Activated CD4-positive, alpha-beta T cell treated with anti-CD3 and anti-CD28 coated beads for 36 hours (primary cell): ENCODE measurements at regions not wholly inside any gene's neighbourhood (a gene's known extent, or its start where the extent isn't known, plus 50 kb on each side); places are given as distances from the start of the nearest gene placed in this dataset.

Source experiments
- ATAC-seq: fragments of 200-7000 bp; cut with Tn5 transposase; one replicate; pipeline ENCODE4 v1.10.0; 2021; ENCODE audit warnings: mild to moderate bottlenecking, moderate library complexity
- CTCF ChIA-PET: fragments of 350-600 bp; sonication (Branson Sonifier 250); formaldehyde crosslinking; loops from one replicate; lab custom pipeline; 2021; ENCODE audit warnings: antibody characterized with exemption; lab: Charles Lee
- POLR2A ChIA-PET: fragments of 350-600 bp; sonication (Branson Sonifier 250); formaldehyde crosslinking; loops from one replicate; lab custom pipeline; 2021; ENCODE audit warnings: antibody characterized with exemption, inconsistent platforms; lab: Charles Lee
- DNase-seq: peaks from one replicate; pipeline ENCODE4 v3.0.0-alpha.2; 2020
- H3K27ac Mint-ChIP-seq: one replicate; pipeline ENCODE4 v1.8.0; 2021; ENCODE audit warnings: mixed read lengths
- H3K27me3 Mint-ChIP-seq: one replicate; pipeline ENCODE4 v1.8.0; 2021; ENCODE audit warnings: mixed read lengths
- H3K36me3 Mint-ChIP-seq: one replicate; pipeline ENCODE4 v1.8.0; 2021; ENCODE audit warnings: low read depth, mixed read lengths
- H3K4me1 Mint-ChIP-seq: one replicate; pipeline ENCODE4 v1.8.0; 2021; ENCODE audit warnings: mixed read lengths
- H3K4me3 Mint-ChIP-seq: one replicate; pipeline ENCODE4 v1.8.0; 2021; ENCODE audit warnings: mild to moderate bottlenecking, moderate library complexity, mixed read lengths
- H3K9me3 Mint-ChIP-seq: one replicate; pipeline ENCODE4 v1.8.0; 2021; ENCODE audit warnings: low read depth, mixed read lengths
- intact Hi-C, 2 experiments: fragments of 100-400 bp; cut with DNase I in 1 of 2; cut with micrococcal nuclease in 1 of 2; formaldehyde crosslinking; loops; one replicate each; pipeline versions ENCODE4 v1.14.2 to v1.15.1; 2022 to 2024; cut with DNase I, micrococcal nuclease

- H3K27me3 Mint-ChIP-seq, result no peaks in the 10 kb centered on the region
- H3K36me3 Mint-ChIP-seq, result no peaks in the 10 kb centered on the region
- CTCF ChIA-PET, result no interaction called here
Observed at GRCh38 chr5:125226825-125227224, 480.4 kb upstream of the ZNF608 start.

DNA sequence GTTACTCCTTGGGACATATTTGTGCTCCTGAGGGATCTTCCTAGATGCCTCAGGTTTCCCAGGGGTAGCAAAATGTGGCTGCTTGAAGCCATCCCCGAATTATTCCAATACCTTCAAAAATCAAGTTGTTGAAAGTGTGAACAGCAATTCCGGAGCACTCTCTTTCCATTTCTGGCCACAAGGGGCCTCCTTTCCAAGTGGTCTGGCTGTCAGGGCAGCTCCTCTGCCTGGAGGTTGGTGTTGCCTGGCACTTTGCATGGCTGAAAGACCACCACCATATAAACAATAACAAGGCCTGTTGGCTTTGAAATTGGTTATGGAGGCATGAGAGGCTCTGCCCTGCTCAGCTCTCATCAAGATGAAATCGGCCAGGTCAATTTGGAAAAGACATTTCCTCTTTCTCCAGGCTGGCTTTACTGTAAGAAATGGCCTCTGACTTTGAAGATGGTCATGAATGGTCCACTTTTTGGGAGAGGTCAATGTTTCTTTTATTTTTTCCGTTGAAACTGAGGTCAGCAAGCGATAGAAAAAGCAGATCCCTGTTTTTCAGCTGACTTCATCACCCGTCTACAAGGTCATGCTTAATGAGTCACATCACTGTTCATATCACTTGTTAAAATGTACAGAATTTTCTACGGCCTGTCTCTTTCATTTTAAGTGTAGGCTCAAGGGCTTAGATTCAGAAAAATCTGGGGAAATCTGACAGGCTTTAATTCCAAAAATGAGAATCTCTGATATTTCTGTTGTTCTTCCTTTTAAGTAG lies 481.1 kb upstream of the ZNF608 start:
- intact Hi-C loops, result no loop called here
- no peaks in the 10 kb centered on the region for H3K36me3 Mint-ChIP-seq
- no peaks in the 10 kb centered on the region for H3K27me3 Mint-ChIP-seq
- no peak for ATAC-seq
- ChIA-PET POLR2A (no interaction called here), CTCF (no interaction called here)
- H3K9me3 Mint-ChIP-seq, result peaks cover 3% of the 10 kb centered on the region
- no peak for DNase-seq
- H3K27ac Mint-ChIP-seq, result no peak overlapping the region
- no peak overlapping the region for H3K4me3 Mint-ChIP-seq
- H3K4me1 Mint-ChIP-seq, result no peaks in the 10 kb centered on the region

More at GRCh38 chr5:125226825-125227224, 480.4 kb upstream of the ZNF608 start:
- POLR2A ChIA-PET, result no interaction called here
- Mint-ChIP-seq H3K9me3 (peaks cover 3% of the 10 kb centered on the region), H3K4me1 (no peaks in the 10 kb centered on the region), H3K27ac (no peak overlapping the region), H3K4me3 (no peak overlapping the region)
- DNase-seq, result no peak
- ATAC-seq, result no peak
- intact Hi-C loops, result no loop called here

GRCh38 chr5:125228363-125229070 lies 482.1 kb upstream of the ZNF608 start:
- POLR2A ChIA-PET, result no interaction called here
- Mint-ChIP-seq H3K27ac (no peak overlapping the region), H3K4me1 (no peaks in the 10 kb centered on the region), H3K9me3 (peaks cover 3% of the 10 kb centered on the region), H3K4me3 (no peak overlapping the region), H3K27me3 (no peaks in the 10 kb centered on the region), H3K36me3 (no peaks in the 10 kb centered on the region)
- CTCF ChIA-PET, result no interaction called here
- DNase-seq, result no peak
- intact Hi-C loops, result no loop called here
- ATAC-seq, result no peak

DNA sequence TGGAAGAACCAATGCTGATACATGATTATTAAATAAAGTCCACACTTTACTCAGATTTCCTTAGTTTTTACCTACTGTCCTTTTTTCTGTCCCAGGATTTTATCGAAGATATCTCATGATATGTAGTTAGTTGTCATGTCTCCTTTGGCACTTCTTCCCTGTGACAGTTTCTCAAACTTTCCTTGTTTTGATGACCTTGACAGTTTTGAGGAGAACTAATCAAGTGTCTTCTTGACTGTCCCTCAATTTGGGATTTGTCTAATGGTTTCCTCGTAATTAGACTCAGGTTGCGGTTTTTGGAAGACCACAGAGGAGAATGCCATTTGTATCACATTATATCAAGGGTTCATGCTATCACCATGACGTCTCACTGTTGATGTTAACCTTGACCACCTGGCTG lies 483.1 kb upstream of the ZNF608 start:
- Mint-ChIP-seq H3K27me3 (no peaks in the 10 kb centered on the region), H3K9me3 (peaks cover 3% of the 10 kb centered on the region)
- ATAC-seq, result no peak

GRCh38 chr5:125232779-125233230 lies 486.4 kb upstream of the ZNF608 start:
- no peak overlapping the region for H3K27ac Mint-ChIP-seq
- no peak for DNase-seq
- ChIA-PET CTCF (no interaction called here), POLR2A (no interaction called here)
- no peaks in the 10 kb centered on the region for H3K36me3 Mint-ChIP-seq
- no peak overlapping the region for H3K4me3 Mint-ChIP-seq
- H3K9me3 Mint-ChIP-seq, result peaks cover 5% of the 10 kb centered on the region
- ATAC-seq, result no peak
- intact Hi-C loops, result no loop called here
- H3K27me3 Mint-ChIP-seq, result no peaks in the 10 kb centered on the region
- H3K4me1 Mint-ChIP-seq, result no peaks in the 10 kb centered on the region

More for the DNA sequence above, 483.1 kb upstream of the ZNF608 start:
- intact Hi-C loops, result no loop called here
- H3K27ac Mint-ChIP-seq, result no peak overlapping the region
- H3K4me3 Mint-ChIP-seq, result no peak overlapping the region
- H3K4me1 Mint-ChIP-seq, result no peaks in the 10 kb centered on the region
- DNase-seq, result no peak
- no peaks in the 10 kb centered on the region for H3K36me3 Mint-ChIP-seq
- POLR2A ChIA-PET, result no interaction called here
- CTCF ChIA-PET, result no interaction called here

DNA sequence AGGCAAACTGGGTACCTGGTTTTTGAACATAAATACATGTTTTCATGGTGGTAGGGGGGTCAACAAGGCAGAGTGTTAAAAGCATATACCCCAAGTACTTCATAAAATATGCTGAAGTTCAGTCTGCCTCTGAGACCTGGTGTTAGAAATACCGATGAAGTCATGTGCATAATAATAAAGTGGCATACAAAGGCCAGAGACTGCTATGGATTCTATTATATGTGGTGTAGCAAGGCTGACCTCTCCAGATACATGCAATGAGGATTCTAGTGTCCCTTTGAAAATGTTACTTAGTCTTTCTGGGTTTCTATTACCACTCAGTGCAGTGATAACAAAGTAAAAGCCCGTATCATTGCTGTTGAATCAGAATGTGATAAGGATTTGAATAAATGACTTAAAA lies 487.5 kb upstream of the ZNF608 start:
- intact Hi-C loops, result no loop called here
- Mint-ChIP-seq H3K27ac (no peak overlapping the region), H3K36me3 (no peaks in the 10 kb centered on the region), H3K27me3 (no peaks in the 10 kb centered on the region), H3K4me1 (no peaks in the 10 kb centered on the region), H3K4me3 (no peak overlapping the region), H3K9me3 (peaks cover 5% of the 10 kb centered on the region)
- ATAC-seq (no peak), DNase-seq (no peak)
- ChIA-PET CTCF (no interaction called here), POLR2A (no interaction called here)

- Mint-ChIP-seq H3K9me3 (peaks cover 10% of the 10 kb centered on the region), H3K4me1 (no peaks in the 10 kb centered on the region), H3K27me3 (no peaks in the 10 kb centered on the region), H3K36me3 (no peaks in the 10 kb centered on the region), H3K4me3 (no peak overlapping the region), H3K27ac (no peak overlapping the region)
- intact Hi-C loops, result no loop called here
- DNase-seq (no peak), ATAC-seq (no peak)
- POLR2A ChIA-PET, result no interaction called here
- CTCF ChIA-PET, result no interaction called here
Observed at GRCh38 chr5:125236007-125236406, 489.6 kb upstream of the ZNF608 start.

DNA sequence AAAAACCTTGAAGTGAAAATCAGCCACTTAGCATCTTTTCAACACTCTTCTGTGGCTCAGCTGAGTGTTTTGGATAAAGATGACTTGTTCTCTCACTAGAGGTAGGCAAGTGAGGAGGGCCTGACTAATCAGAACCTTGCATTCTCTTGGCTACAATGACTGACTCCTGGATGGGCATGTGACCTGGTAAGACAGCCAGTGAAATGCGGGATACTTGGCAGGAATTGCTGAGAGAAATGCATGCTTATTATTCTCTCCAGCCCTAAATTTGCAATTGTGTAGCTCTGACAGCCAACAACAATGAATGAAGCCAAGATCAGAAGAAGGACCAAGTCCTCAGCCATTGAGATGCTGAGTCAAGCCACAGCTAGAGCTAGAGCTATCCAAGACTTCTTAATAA lies 490.5 kb upstream of the ZNF608 start:
- no peaks in the 10 kb centered on the region for H3K36me3 Mint-ChIP-seq
- POLR2A ChIA-PET, result no interaction called here
- DNase-seq (no peak), ATAC-seq (no peak)
- H3K27me3 Mint-ChIP-seq, result no peaks in the 10 kb centered on the region
- CTCF ChIA-PET, result no interaction called here
- intact Hi-C loops, result no loop called here
- peaks cover 10% of the 10 kb centered on the region for H3K9me3 Mint-ChIP-seq
- H3K4me3 Mint-ChIP-seq, result no peak overlapping the region
- H3K4me1 Mint-ChIP-seq, result no peaks in the 10 kb centered on the region
- no peak overlapping the region for H3K27ac Mint-ChIP-seq

DNA sequence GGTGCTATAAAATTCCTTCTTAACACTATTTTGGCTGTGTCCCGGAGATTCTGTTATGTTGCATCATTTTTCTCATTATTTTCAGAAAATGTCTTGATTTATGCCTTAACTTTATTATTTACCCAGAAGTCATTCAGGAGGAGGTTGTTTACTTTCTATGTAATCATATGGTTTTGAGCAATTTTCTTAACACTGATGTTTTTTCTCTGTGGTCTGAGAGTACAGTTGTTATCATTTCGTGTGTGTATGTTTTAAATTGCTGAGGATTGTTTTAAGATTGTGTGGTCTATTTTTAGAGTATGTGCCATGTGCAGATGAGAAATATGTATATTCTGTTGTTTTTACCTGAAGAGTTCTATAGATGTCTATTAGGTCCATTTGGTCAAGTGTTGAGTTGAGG lies 498.1 kb upstream of the ZNF608 start:
- DNase-seq (no peak), ATAC-seq (no peak)
- no peaks in the 10 kb centered on the region for H3K36me3 Mint-ChIP-seq
- CTCF ChIA-PET, result no interaction called here
- POLR2A ChIA-PET, result no interaction called here
- H3K27me3 Mint-ChIP-seq, result no peaks in the 10 kb centered on the region
- no peak overlapping the region for H3K4me3 Mint-ChIP-seq
- H3K4me1 Mint-ChIP-seq, result no peaks in the 10 kb centered on the region
- no peak overlapping the region for H3K27ac Mint-ChIP-seq
- intact Hi-C loops, result no loop called here
- peaks cover 9% of the 10 kb centered on the region for H3K9me3 Mint-ChIP-seq

DNA sequence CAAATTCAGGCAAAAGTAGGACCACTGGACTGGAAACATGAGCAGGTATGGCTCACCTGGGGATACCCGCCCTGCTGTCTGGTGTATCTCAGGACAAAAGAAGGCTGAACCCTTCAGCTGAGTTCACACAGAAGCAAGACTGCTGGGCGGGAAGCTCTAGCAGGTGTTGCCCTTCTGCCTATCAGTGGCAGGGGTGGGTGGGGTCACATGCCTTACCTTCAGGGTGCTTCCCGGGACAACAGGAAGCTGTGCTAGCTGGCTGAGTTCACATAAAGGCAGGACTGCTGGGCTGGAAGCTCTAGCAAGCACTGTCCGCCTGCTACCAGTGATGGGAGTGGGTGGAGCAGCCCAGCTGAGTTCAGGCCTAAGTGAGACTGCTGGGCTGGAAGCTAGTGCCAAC lies 498.8 kb upstream of the ZNF608 start:
- CTCF ChIA-PET, result no interaction called here
- no peak overlapping the region for H3K4me3 Mint-ChIP-seq
- POLR2A ChIA-PET, result no interaction called here
- intact Hi-C loops, result no loop called here
- no peaks in the 10 kb centered on the region for H3K27me3 Mint-ChIP-seq
- H3K36me3 Mint-ChIP-seq, result no peaks in the 10 kb centered on the region
- DNase-seq (no peak), ATAC-seq (no peak)
- no peaks in the 10 kb centered on the region for H3K4me1 Mint-ChIP-seq
- H3K9me3 Mint-ChIP-seq, result peaks cover 4% of the 10 kb centered on the region
- no peak overlapping the region for H3K27ac Mint-ChIP-seq

DNA sequence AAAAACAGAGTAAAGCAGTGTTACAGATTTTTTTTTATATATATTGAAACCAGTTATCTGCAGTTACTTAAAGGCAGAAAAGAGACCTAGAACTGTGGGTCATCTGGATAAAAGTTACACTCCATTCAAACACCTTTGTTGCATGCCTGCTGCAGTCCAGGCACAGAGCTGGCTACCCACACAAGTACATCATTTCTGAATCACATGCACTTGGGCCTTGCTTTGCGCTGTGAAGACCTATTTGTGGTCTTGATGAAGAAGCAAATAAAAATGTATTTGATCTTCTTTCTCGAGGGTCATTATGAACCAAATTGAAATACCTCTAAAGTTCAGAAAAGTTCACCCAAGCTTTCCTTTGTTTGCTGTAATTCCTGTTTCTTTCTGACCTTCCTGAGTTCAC lies 503.0 kb upstream of the ZNF608 start:
- H3K4me1 Mint-ChIP-seq, result no peaks in the 10 kb centered on the region
- no peaks in the 10 kb centered on the region for H3K27me3 Mint-ChIP-seq
- DNase-seq, result no peak
- H3K9me3 Mint-ChIP-seq, result peaks cover 10% of the 10 kb centered on the region
- ChIA-PET POLR2A (no interaction called here), CTCF (no interaction called here)
- intact Hi-C loops, result no loop called here
- no peak overlapping the region for H3K27ac Mint-ChIP-seq
- no peaks in the 10 kb centered on the region for H3K36me3 Mint-ChIP-seq
- H3K4me3 Mint-ChIP-seq, result no peak overlapping the region
- no peak for ATAC-seq

- Mint-ChIP-seq H3K36me3 (no peaks in the 10 kb centered on the region), H3K4me3 (no peak overlapping the region), H3K27ac (no peak overlapping the region), H3K27me3 (no peaks in the 10 kb centered on the region), H3K4me1 (no peaks in the 10 kb centered on the region), H3K9me3 (peaks cover 12% of the 10 kb centered on the region)
- CTCF ChIA-PET, result no interaction called here
- ATAC-seq (no peak), DNase-seq (no peak)
- intact Hi-C loops, result no loop called here
- POLR2A ChIA-PET, result no interaction called here
Observed at GRCh38 chr5:125251703-125252102, 505.3 kb upstream of the ZNF608 start.
